PC-9 (cell line): ENCODE measurements at regions not wholly inside any gene's neighbourhood (a gene's known extent, or its start where the extent isn't known, plus 50 kb on each side); places are given as distances from the start of the nearest gene placed in this dataset.

ENCODE experiments used
- BruUV-seq: library from RNA; stranded (reverse); fragments of 400-500 nt; replicated peaks from 2 replicates; lab custom pipeline; 2021; lab: Mats Ljungman, UMichigan
- CTCF ChIA-PET: fragments of 300-600 bp; sonication (Branson Sonifier 250); formaldehyde crosslinking; loops from one replicate; lab custom pipeline; 2022; ENCODE audit warnings: antibody characterized with exemption; lab: Charles Lee
- POLR2A ChIA-PET: fragments of 300-600 bp; sonication (Branson Sonifier 250); formaldehyde crosslinking; loops from one replicate; lab custom pipeline; 2022; ENCODE audit warnings: antibody characterized with exemption; ENCODE audit not compliant: unreplicated experiment; lab: Charles Lee
- DNase-seq, 2 experiments: peaks; one replicate each; pipeline versions ENCODE4 v3.0.0 to v3.0.0-alpha.2; 2015 to 2022; ENCODE audit warnings: mixed read lengths in 1 of 2
- H2AFZ ChIP-seq: fragments of 200-600 bp; sonication (generic); 2 replicates; pipeline ENCODE4 v1.8.1; 2017; ENCODE audit warnings: antibody characterized with exemption
- H3F3A ChIP-seq: fragments of 200-600 bp; sonication (generic); 2 replicates; pipeline ENCODE4 v1.8.1; 2017; ENCODE audit warnings: antibody characterized with exemption, mild to moderate bottlenecking, low read depth; ENCODE audit not compliant: insufficient read depth
- H3K27ac ChIP-seq: fragments of 200-600 bp; sonication (generic); 2 replicates; pipeline ENCODE4 v1.6.1; 2016; ENCODE audit warnings: mixed run types
- H3K27me3 ChIP-seq: fragments of 200-600 bp; sonication (generic); 2 replicates; pipeline ENCODE4 v1.6.1; 2016; ENCODE audit warnings: low read depth, mixed run types; ENCODE audit not compliant: insufficient read depth
- H3K36me3 ChIP-seq: fragments of 200-600 bp; sonication (generic); 2 replicates; pipeline ENCODE4 v1.6.1; 2016; ENCODE audit warnings: low read depth, mixed run types
- H3K4me1 ChIP-seq: fragments of 200-600 bp; sonication (generic); replicated peaks from 2 replicates; pipeline ENCODE4 v1.6.1; 2016; ENCODE audit warnings: mixed run types; ENCODE audit not compliant: insufficient read depth
- H3K4me2 ChIP-seq: fragments of 200-600 bp; sonication (generic); 2 replicates; pipeline ENCODE4 v1.6.1; 2017; ENCODE audit warnings: mixed run types
- H3K4me3 ChIP-seq: fragments of 200-600 bp; sonication (generic); 2 replicates; pipeline ENCODE4 v1.6.1; 2016; ENCODE audit warnings: mixed run types
- H3K79me2 ChIP-seq: fragments of 200-600 bp; sonication (generic); 2 replicates; pipeline ENCODE4 v1.6.1; 2017; ENCODE audit warnings: low read depth, mixed run types
- H3K9me2 ChIP-seq: fragments of 200-600 bp; sonication (generic); 2 replicates; pipeline ENCODE4 v1.8.1; 2017; ENCODE audit warnings: mild to moderate bottlenecking; ENCODE audit not compliant: insufficient read depth
- H3K9me3 ChIP-seq: fragments of 200-600 bp; sonication (generic); 2 replicates; pipeline ENCODE4 v1.8.1; 2016; ENCODE audit warnings: low read depth; ENCODE audit not compliant: insufficient read depth
- H4K20me1 ChIP-seq: fragments of 200-600 bp; sonication (generic); 2 replicates; pipeline ENCODE4 v1.8.1; 2017; ENCODE audit not compliant: insufficient read depth
- CTCF ChIP-seq: fragments of 200-600 bp; sonication (generic); conservative IDR thresholded peaks from 2 replicates; pipeline ENCODE4 v1.6.1; 2017; ENCODE audit warnings: mixed run types, antibody characterized with exemption, mild to moderate bottlenecking, moderate library complexity
- EZH2 ChIP-seq: fragments of 200-600 bp; sonication (generic); IDR thresholded peaks from 2 replicates; pipeline ENCODE4 v1.8.0; 2017; ENCODE audit warnings: antibody characterized with exemption, low read depth
- intact Hi-C: fragments of 100-400 bp; cut with micrococcal nuclease; formaldehyde crosslinking; loops from one replicate; pipeline ENCODE4 v1.10.0; 2022; ENCODE audit not compliant: unreplicated experiment

GRCh38 chr6:131453803-131454202 lies 119.2 kb upstream of the ARG1 start:
- DNase-seq, result no peak
- H3F3A ChIP-seq, result no peaks in the 10 kb centered on the region
- H2AFZ ChIP-seq, result no peak overlapping the region
- H3K9me2 ChIP-seq, result no peaks in the 10 kb centered on the region
- H3K27ac ChIP-seq, result no peak overlapping the region
- no TSS peak for BruUV-seq
- no peak overlapping the region for H3K4me2 ChIP-seq
- no peaks in the 10 kb centered on the region for H3K79me2 ChIP-seq
- no peak overlapping the region for H3K4me3 ChIP-seq
- H3K9me3 ChIP-seq, result no peaks in the 10 kb centered on the region
- ChIA-PET CTCF (no interaction called here), POLR2A (no interaction called here)
- H3K4me1 ChIP-seq, result no peaks in the 10 kb centered on the region
- no peaks in the 10 kb centered on the region for H3K36me3 ChIP-seq
- H3K27me3 ChIP-seq, result no peaks in the 10 kb centered on the region
- no peaks in the 10 kb centered on the region for H4K20me1 ChIP-seq
- TF ChIP-seq CTCF, result no peak
- TF ChIP-seq EZH2, result no peak
- intact Hi-C loops, result no loop called here

GRCh38 chr6:131456565-131456964 lies 116.5 kb upstream of the ARG1 start:
- no peak overlapping the region for H2AFZ ChIP-seq
- CTCF ChIA-PET, result no interaction called here
- H3K4me3 ChIP-seq, result no peak overlapping the region
- no peak for DNase-seq
- no peaks in the 10 kb centered on the region for H3K36me3 ChIP-seq
- H3K27me3 ChIP-seq, result no peaks in the 10 kb centered on the region
- TF ChIP-seq EZH2 (no peak), CTCF (no peak)
- H4K20me1 ChIP-seq, result no peaks in the 10 kb centered on the region
- H3F3A ChIP-seq, result no peaks in the 10 kb centered on the region
- no peaks in the 10 kb centered on the region for H3K9me3 ChIP-seq
- POLR2A ChIA-PET, result no interaction called here
- H3K4me2 ChIP-seq, result no peak overlapping the region
- H3K79me2 ChIP-seq, result no peaks in the 10 kb centered on the region
- no TSS peak for BruUV-seq
- no peak overlapping the region for H3K27ac ChIP-seq
- intact Hi-C loops, result no loop called here
- H3K9me2 ChIP-seq, result no peaks in the 10 kb centered on the region
- H3K4me1 ChIP-seq, result no peaks in the 10 kb centered on the region

- no peaks in the 10 kb centered on the region for H3K9me3 ChIP-seq
- no peak overlapping the region for H3K4me2 ChIP-seq
- intact Hi-C loops, result no loop called here
- H2AFZ ChIP-seq, result no peak overlapping the region
- CTCF ChIA-PET, result no interaction called here
- TF ChIP-seq EZH2 (no peak), CTCF (no peak)
- H3K36me3 ChIP-seq, result no peaks in the 10 kb centered on the region
- H3K79me2 ChIP-seq, result no peaks in the 10 kb centered on the region
- no peak overlapping the region for H3K4me3 ChIP-seq
- H3K27ac ChIP-seq, result no peak overlapping the region
- no peaks in the 10 kb centered on the region for H3F3A ChIP-seq
- no peaks in the 10 kb centered on the region for H3K27me3 ChIP-seq
- H3K9me2 ChIP-seq, result no peaks in the 10 kb centered on the region
- no peaks in the 10 kb centered on the region for H4K20me1 ChIP-seq
- DNase-seq, result no peak
- POLR2A ChIA-PET, result no interaction called here
- no TSS peak for BruUV-seq
- H3K4me1 ChIP-seq, result no peaks in the 10 kb centered on the region
Observed at GRCh38 chr6:131459005-131459404, 114.0 kb upstream of the ARG1 start.
